ENCODE measurements at regions not wholly inside any gene's neighbourhood (a gene's known extent, or its start where the extent isn't known, plus 50 kb on each side); places are given as distances from the start of the nearest gene placed in this dataset.

DNA sequence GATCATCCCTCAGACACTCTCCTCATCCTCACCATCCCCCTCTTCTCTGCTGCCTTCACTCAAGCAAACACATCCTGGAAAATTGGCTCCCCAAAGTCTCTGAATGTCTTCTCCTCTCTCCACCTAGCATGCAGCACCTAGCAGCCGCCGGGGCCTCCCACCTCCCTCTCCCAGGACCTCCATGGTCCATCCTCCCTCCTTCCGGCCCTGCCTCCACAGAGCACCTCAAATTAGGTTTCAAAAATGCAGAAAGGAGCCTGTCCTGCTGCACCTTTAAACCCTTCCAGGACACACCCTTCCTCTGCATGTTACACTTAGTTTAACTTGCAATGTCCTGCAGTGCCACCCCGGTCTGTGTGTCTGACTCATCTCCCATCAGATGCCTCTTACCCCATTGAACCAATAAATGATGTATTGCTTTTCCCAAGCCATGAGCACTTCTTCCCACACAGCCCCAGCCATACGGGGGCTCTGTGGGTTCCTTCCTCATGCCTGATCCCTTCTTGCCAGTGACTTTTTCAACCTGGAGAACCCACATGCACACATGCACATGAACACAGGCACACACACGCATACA lies 582.5 kb upstream of the MGMT start:
- TF ChIP-seq, protein P1, sequence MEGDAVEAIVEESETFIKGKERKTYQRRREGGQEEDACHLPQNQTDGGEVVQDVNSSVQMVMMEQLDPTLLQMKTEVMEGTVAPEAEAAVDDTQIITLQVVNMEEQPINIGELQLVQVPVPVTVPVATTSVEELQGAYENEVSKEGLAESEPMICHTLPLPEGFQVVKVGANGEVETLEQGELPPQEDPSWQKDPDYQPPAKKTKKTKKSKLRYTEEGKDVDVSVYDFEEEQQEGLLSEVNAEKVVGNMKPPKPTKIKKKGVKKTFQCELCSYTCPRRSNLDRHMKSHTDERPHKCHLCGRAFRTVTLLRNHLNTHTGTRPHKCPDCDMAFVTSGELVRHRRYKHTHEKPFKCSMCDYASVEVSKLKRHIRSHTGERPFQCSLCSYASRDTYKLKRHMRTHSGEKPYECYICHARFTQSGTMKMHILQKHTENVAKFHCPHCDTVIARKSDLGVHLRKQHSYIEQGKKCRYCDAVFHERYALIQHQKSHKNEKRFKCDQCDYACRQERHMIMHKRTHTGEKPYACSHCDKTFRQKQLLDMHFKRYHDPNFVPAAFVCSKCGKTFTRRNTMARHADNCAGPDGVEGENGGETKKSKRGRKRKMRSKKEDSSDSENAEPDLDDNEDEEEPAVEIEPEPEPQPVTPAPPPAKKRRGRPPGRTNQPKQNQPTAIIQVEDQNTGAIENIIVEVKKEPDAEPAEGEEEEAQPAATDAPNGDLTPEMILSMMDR (IDR thresholded peaks at IDR 0.05): no peak
- TF ChIP-seq POLR2A (IDR thresholded peaks at IDR 0.05): no peak
